HCT116 (cell line): ENCODE measurements at regions not wholly inside any gene's neighbourhood (a gene's known extent, or its start where the extent isn't known, plus 50 kb on each side); places are given as distances from the start of the nearest gene placed in this dataset.

Source experiments
- ATAC-seq: fragments of 200-7000 bp; cut with Tn5 transposase; 2 replicates; pipeline ENCODE4 v1.9.1; 2020; ENCODE audit warnings: mild to moderate bottlenecking, moderate library complexity
- BruUV-seq: library from RNA; stranded (reverse); fragments of 400-500 nt; replicated peaks from 2 replicates; lab custom pipeline; 2021; lab: Mats Ljungman, UMichigan
- CTCF ChIA-PET: fragments of 300-600 bp; sonication (Branson Sonifier 250); formaldehyde crosslinking; loops from one replicate; lab custom pipeline; 2021; ENCODE audit warnings: antibody characterized with exemption; lab: Charles Lee
- POLR2A ChIA-PET: fragments of 300-600, 350-600 bp; sonication (Branson Sonifier 250); formaldehyde crosslinking; loops from one replicate; lab custom pipeline; 2021; ENCODE audit warnings: antibody characterized with exemption; lab: Charles Lee
- RAD21 ChIA-PET, 2 experiments: fragments of 300-600 bp; sonication (Branson Sonifier 250); formaldehyde crosslinking; loops; one replicate each; lab custom pipeline; 2023; ENCODE audit warnings: low total read pairs in 2 of 2; ENCODE audit not compliant: uncharacterized antibody in 2 of 2, unreplicated experiment in 2 of 2, low non-redundant PET in 1 of 2; lab: Charles Lee
- DNase-seq: peaks from one replicate; pipeline ENCODE4 v3.0.0-alpha.2; 2010; ENCODE audit warnings: low read depth, low spot score
- H2AFZ ChIP-seq: fragments of 200-600 bp; shearing (Covaris generic), sonication (generic); 2 replicates; pipeline ENCODE4 v1.6.1; 2017; ENCODE audit warnings: low read depth, mixed run types, mixed read lengths, antibody characterized with exemption, low read length; ENCODE audit not compliant: poor library complexity, severe bottlenecking
- H3K27ac ChIP-seq: 2 replicates; pipeline ENCODE4 v1.5.1; 2012; ENCODE audit warnings: low read depth, low read length
- H3K27me3 ChIP-seq: fragments of 200-600 bp; sonication (generic); 2 replicates; pipeline ENCODE4 v1.6.1; 2016; ENCODE audit warnings: mixed run types, low read length, mixed read lengths; ENCODE audit not compliant: insufficient read depth
- H3K36me3 ChIP-seq, 2 experiments: fragments of 200-500 bp in 1 of 2; fragments of 200-600 bp in 1 of 2; sonication (Bioruptor generic) in 1 of 2; sonication (generic) in 1 of 2; 2 replicates each; pipeline versions ENCODE4 v1.5.1 to v1.6.1; 2014 to 2016; ENCODE audit warnings: low read length in 2 of 2, inconsistent platforms in 1 of 2, mixed read lengths in 1 of 2, mixed run types in 1 of 2; ENCODE audit not compliant: insufficient read depth in 2 of 2, control insufficient read depth in 1 of 2
- H3K4me1 ChIP-seq, 2 experiments: fragments of 200-600 bp in 1 of 2; sonication (generic) in 1 of 2; 2 replicates each; pipeline versions ENCODE4 v1.5.1 to v1.6.1; 2012 to 2017; ENCODE audit warnings: low read length in 2 of 2, inconsistent platforms in 1 of 2, mild to moderate bottlenecking in 1 of 2, mixed read lengths in 1 of 2, mixed run types in 1 of 2, moderate library complexity in 1 of 2; ENCODE audit not compliant: insufficient read depth in 2 of 2, control insufficient read depth in 1 of 2
- H3K4me2 ChIP-seq: fragments of 200-600 bp; sonication (generic); 2 replicates; pipeline ENCODE4 v1.6.1; 2017; ENCODE audit warnings: mixed run types, low read length, mixed read lengths
- H3K4me3 ChIP-seq, 2 experiments: fragments of 200-600 bp in 1 of 2; sonication (generic) in 1 of 2; replicated peaks in 1 of 2; 2 replicates each; pipeline ENCODE4 v1.5.1; 2011 to 2016; ENCODE audit warnings: low read length in 2 of 2, control low read depth in 1 of 2, low read depth in 1 of 2, mild to moderate bottlenecking in 1 of 2, mixed read lengths in 1 of 2, mixed run types in 1 of 2
- H3K79me2 ChIP-seq: fragments of 200-600 bp; sonication (generic); 2 replicates; pipeline ENCODE4 v1.6.1; 2017; ENCODE audit warnings: mild to moderate bottlenecking, mixed run types, low read length, moderate library complexity, mixed read lengths; ENCODE audit not compliant: insufficient read depth
- H3K9ac ChIP-seq: fragments of 200-600 bp; sonication (generic); 2 replicates; pipeline ENCODE4 v1.6.1; 2016; ENCODE audit warnings: low read length, mixed read lengths
- H3K9me2 ChIP-seq: fragments of 200-600 bp; sonication (generic), shearing (Covaris generic); 2 replicates; pipeline ENCODE4 v1.6.1; 2017; ENCODE audit warnings: mixed run types, mild to moderate bottlenecking, moderate library complexity; ENCODE audit not compliant: insufficient read depth
- H3K9me3 ChIP-seq, 2 experiments: fragments of 200-500 bp in 1 of 2; fragments of 200-600 bp in 1 of 2; sonication (Bioruptor generic) in 1 of 2; sonication (generic) in 1 of 2; 2 replicates each; pipeline ENCODE4 v1.6.1; 2014 to 2017; ENCODE audit warnings: low read length in 2 of 2, mixed read lengths in 2 of 2, inconsistent platforms in 1 of 2, low read depth in 1 of 2, mild to moderate bottlenecking in 1 of 2, mixed run types in 1 of 2, moderate library complexity in 1 of 2; ENCODE audit not compliant: control insufficient read depth in 1 of 2, insufficient read depth in 1 of 2
- H4K20me1 ChIP-seq: fragments of 200-600 bp; sonication (generic), shearing (Covaris generic); 2 replicates; pipeline ENCODE4 v1.6.1; 2017; ENCODE audit warnings: mixed run types, mild to moderate bottlenecking, moderate library complexity; ENCODE audit not compliant: insufficient read depth
- CEBPB ChIP-seq: IDR thresholded peaks from 2 replicates; pipeline ENCODE4 v1.6.1; 2012; ENCODE audit warnings: low read depth
- CTCF ChIP-seq, 3 experiments: fragments of 200-600 bp in 1 of 3; sonication (generic) in 1 of 3; IDR thresholded peaks in 2 of 3; conservative IDR thresholded peaks in 1 of 3; 2 replicates each; pipeline ENCODE4 v1.5.1; 2012 to 2017; ENCODE audit warnings: low read depth in 2 of 3, low read length in 2 of 3, antibody characterized with exemption in 1 of 3, borderline replicate concordance in 1 of 3, control low read depth in 1 of 3, mild to moderate bottlenecking in 1 of 3, mixed read lengths in 1 of 3, mixed run types in 1 of 3, moderate library complexity in 1 of 3; ENCODE audit not compliant: insufficient read depth in 1 of 3
- EGR1 ChIP-seq: IDR thresholded peaks from 2 replicates; pipeline ENCODE4 v1.6.1; 2012; ENCODE audit warnings: low read depth
- ELF1 ChIP-seq: IDR thresholded peaks from 2 replicates; pipeline ENCODE4 v1.6.1; 2012; ENCODE audit warnings: low read depth, borderline replicate concordance
- EZH2 ChIP-seq: fragments of 200-600 bp; sonication (generic); IDR thresholded peaks from 2 replicates; pipeline ENCODE4 v1.6.1; 2017; ENCODE audit warnings: antibody characterized with exemption, mixed run types
- EZH2phosphoT487 ChIP-seq: fragments of 200-600 bp; IDR thresholded peaks from 2 replicates; pipeline ENCODE4 v1.6.1; 2018; ENCODE audit warnings: antibody characterized with exemption, borderline replicate concordance
- FOSL1 ChIP-seq: IDR thresholded peaks from 2 replicates; pipeline ENCODE4 v1.6.1; 2012; ENCODE audit warnings: low read depth
- JUND ChIP-seq: IDR thresholded peaks from 2 replicates; pipeline ENCODE4 v1.6.1; 2012
- POLR2A ChIP-seq: IDR thresholded peaks from 2 replicates; pipeline ENCODE4 v1.7.0; 2011; ENCODE audit warnings: borderline replicate concordance; ENCODE audit not compliant: insufficient read depth, insufficient read length; ENCODE audit errors: extremely low read depth
- SIN3A ChIP-seq: IDR thresholded peaks from 2 replicates; pipeline ENCODE4 v1.6.1; 2012; ENCODE audit warnings: low read depth
- TCF7L2 ChIP-seq: IDR thresholded peaks from 2 replicates; pipeline ENCODE4 v1.7.0; 2011; ENCODE audit warnings: borderline replicate concordance, inconsistent platforms; ENCODE audit not compliant: insufficient read depth, insufficient read length; ENCODE audit errors: extremely low read depth
- YY1 ChIP-seq: IDR thresholded peaks from 2 replicates; pipeline ENCODE4 v1.6.1; 2011; ENCODE audit warnings: low read length, low read depth, moderate library complexity, mild to moderate bottlenecking; ENCODE audit not compliant: insufficient replicate concordance; ENCODE audit errors: extremely low read depth
- ZFX ChIP-seq: fragments of 450-650 bp; IDR thresholded peaks from 2 replicates; pipeline ENCODE4 v1.6.1; 2017
- ZNF274 ChIP-seq: fragments of 200-500 bp; sonication (Bioruptor generic); IDR thresholded peaks from 2 replicates; pipeline ENCODE4 v1.6.1; 2014; ENCODE audit warnings: mild to moderate bottlenecking, low read depth, low read length, inconsistent platforms
- intact Hi-C: fragments of 100-400 bp; cut with micrococcal nuclease; formaldehyde crosslinking; loops from 2 replicates; pipeline ENCODE4 v1.10.0; 2022

- TF ChIP-seq YY1 (no peak), EZH2 (no peak), CEBPB (peak; percentile 76), FOSL1 (peak; percentile 51), POLR2A (no peak), JUND (peak; percentile 29; the same call in 1 of the 2 replicates), TCF7L2 (no peak), ZFX (no peak), EGR1 (no peak), CTCF (IDR thresholded peaks at IDR 0.05 in 2 of 3, conservative IDR thresholded peaks at IDR 0.05 in 1 of 3; ENCODE audit: borderline replicate concordance in 1 of 3, insufficient read depth in 1 of 3, low read depth in 2 of 3, low read length in 2 of 3) (no peak), ZNF274 (no peak), EZH2phosphoT487 (no peak), ELF1 (no peak), SIN3A (no peak)
- Histone ChIP-seq H3K9me2 (no peaks in the 10 kb centered on the region), H3K4me3 (no peak overlapping the region), H3K36me3 (no peaks in the 10 kb centered on the region), H3K79me2 (no peaks in the 10 kb centered on the region), H3K27me3 (0 out of 2 replicates have a peak, but pooled peaks cover 9% of the 10 kb centered on the region), H2AFZ (no peak overlapping the region), H3K27ac (no peak overlapping the region), H4K20me1 (no peaks in the 10 kb centered on the region), H3K4me2 (no peak overlapping the region), H3K9me3 (no peaks in the 10 kb centered on the region), H3K4me1 (0 out of 4 replicates have a peak, but pooled peaks cover 0 to 5% of the 10 kb centered on the region in 2 experiments), H3K9ac (no peak overlapping the region)
- ATAC-seq (no peak), DNase-seq (peak; percentile 10)
- ChIA-PET RAD21 (no interaction called here), POLR2A (no interaction called here), CTCF (interaction anchor here (1.2 kb wide), 1 partner anchor 295 kb away, joined by 5 read pairs; no protein-coding TSS in a partner anchor)
- no TSS peak for BruUV-seq
- intact Hi-C loops = no loop called here
Observed at GRCh38 chr9:73270967-73271721, 119.5 kb downstream of the ANXA1 start.
